B cell (primary cell): ENCODE measurements at regions not wholly inside any gene's neighbourhood (a gene's known extent, or its start where the extent isn't known, plus 50 kb on each side); places are given as distances from the start of the nearest gene placed in this dataset.

Experiments used
- ATAC-seq: fragments of 200-7000 bp; cut with Tn5 transposase; one replicate; pipeline ENCODE4 v1.10.0; 2021; ENCODE audit warnings: low read depth, mild to moderate bottlenecking, moderate number of reproducible peaks, moderate library complexity
- CTCF ChIA-PET: fragments of 350-600 bp; sonication (Branson Sonifier 250); formaldehyde crosslinking; loops from one replicate; lab custom pipeline; 2021; ENCODE audit warnings: antibody characterized with exemption, inconsistent platforms; lab: Charles Lee
- POLR2A ChIA-PET: fragments of 350-600 bp; sonication (Branson Sonifier 250); formaldehyde crosslinking; loops from one replicate; lab custom pipeline; 2021; ENCODE audit warnings: antibody characterized with exemption; lab: Charles Lee
- DNase-seq: peaks from one replicate; pipeline ENCODE4 v3.0.0; 2013
- H2AFZ ChIP-seq: 2 replicates; pipeline ENCODE4 v1.6.1; 2012; ENCODE audit warnings: mild to moderate bottlenecking, low read depth, low read length; ENCODE audit not compliant: insufficient read depth, poor library complexity, severe bottlenecking
- H3K27ac ChIP-seq, 2 donors: 1 replicate in 1 of 2; 2 replicates in 1 of 2; pipeline ENCODE4 v1.5.1; 2012 to 2013; ENCODE audit warnings: low read length in 2 of 2, mild to moderate bottlenecking in 2 of 2, moderate library complexity in 1 of 2
- H3K27me3 ChIP-seq, 4 experiments: fragments of 200-600 bp in 1 of 4; sonication (generic) in 1 of 4; replicated peaks in 1 of 4; 1 replicate in 2 of 4; 2 replicates in 2 of 4; pipeline versions ENCODE4 v1.6.1 to v1.7.0; 2013 to 2016; ENCODE audit warnings: low read length in 3 of 4, mild to moderate bottlenecking in 2 of 4, mixed read lengths in 1 of 4, moderate library complexity in 1 of 4; ENCODE audit not compliant: insufficient read depth in 4 of 4, control insufficient read depth in 3 of 4; ENCODE audit errors: control extremely low read depth in 1 of 4
- H3K36me3 ChIP-seq, 2 experiments: replicated peaks in 1 of 2; 1 replicate in 1 of 2; 2 replicates in 1 of 2; pipeline versions ENCODE4 v1.6.1 to v1.7.1; 2013; ENCODE audit warnings: low read length in 1 of 2; ENCODE audit not compliant: insufficient read depth in 2 of 2, control insufficient read depth in 1 of 2; ENCODE audit errors: control extremely low read depth in 1 of 2, extremely low read depth in 1 of 2
- H3K4me1 ChIP-seq, 2 donors: fragments of 200-600 bp in 1 of 2; sonication (generic) in 1 of 2; 1 replicate in 1 of 2; 2 replicates in 1 of 2; pipeline versions ENCODE4 v1.5.1 to v1.6.1; 2013 to 2017; ENCODE audit warnings: low read length in 2 of 2; ENCODE audit not compliant: control insufficient read depth in 2 of 2, insufficient read depth in 2 of 2
- H3K4me2 ChIP-seq: replicated peaks from 2 replicates; pipeline ENCODE3; 2012; ENCODE audit warnings: mild to moderate bottlenecking, low read depth, low read length; ENCODE audit not compliant: poor library complexity, severe bottlenecking
- H3K4me3 ChIP-seq, 5 experiments: fragments of 200-600 bp in 1 of 5; sonication (generic) in 1 of 5; 1 replicate in 3 of 5; 2 replicates in 2 of 5; pipeline versions ENCODE4 v1.5.1 to v1.7.0; 2011 to 2016; ENCODE audit warnings: low read length in 4 of 5, mild to moderate bottlenecking in 4 of 5, low read depth in 2 of 5, control low read depth in 1 of 5, moderate library complexity in 1 of 5; ENCODE audit not compliant: insufficient read depth in 1 of 5; ENCODE audit errors: control extremely low read depth in 1 of 5, extremely low read depth in 1 of 5
- H3K79me2 ChIP-seq: fragments of 200-600 bp; sonication (generic); one replicate; pipeline ENCODE4 v1.6.0; 2016; ENCODE audit warnings: low read length; ENCODE audit not compliant: control insufficient read depth, insufficient read depth
- H3K9ac ChIP-seq: fragments of 200-600 bp; sonication (generic); 2 replicates; pipeline ENCODE4 v1.6.1; 2017; ENCODE audit warnings: mild to moderate bottlenecking, low read length, moderate library complexity
- H3K9me3 ChIP-seq, 3 donors: one replicate each; pipeline versions ENCODE4 v1.6.1 to v1.7.1; 2013; ENCODE audit warnings: low read length in 2 of 3; ENCODE audit not compliant: control insufficient read depth in 2 of 3, insufficient read depth in 1 of 3; ENCODE audit errors: control extremely low read depth in 1 of 3
- H4K20me1 ChIP-seq: 2 replicates; pipeline ENCODE4 v1.6.0; 2012; ENCODE audit warnings: mild to moderate bottlenecking, low read length; ENCODE audit not compliant: insufficient read depth, control insufficient read depth, poor library complexity, severe bottlenecking
- H3K27ac Mint-ChIP-seq: one replicate; pipeline ENCODE4 v1.8.0; 2021; ENCODE audit warnings: mixed read lengths
- H3K27me3 Mint-ChIP-seq: one replicate; pipeline ENCODE4 v1.8.0; 2021; ENCODE audit warnings: mixed read lengths
- H3K4me1 Mint-ChIP-seq: one replicate; pipeline ENCODE4 v1.8.0; 2021; ENCODE audit warnings: mixed read lengths
- H3K4me3 Mint-ChIP-seq: one replicate; pipeline ENCODE4 v1.8.0; 2021; ENCODE audit warnings: mixed read lengths
- H3K9me3 Mint-ChIP-seq: one replicate; pipeline ENCODE4 v1.8.0; 2022; ENCODE audit warnings: mixed read lengths; ENCODE audit not compliant: insufficient read depth
- CTCF ChIP-seq: fragments of 200-600 bp; IDR thresholded peaks from one replicate; pipeline ENCODE4 v1.8.0; 2022; ENCODE audit warnings: antibody characterized with exemption, mild to moderate bottlenecking
- EZH2 ChIP-seq: IDR thresholded peaks from 2 replicates; pipeline ENCODE4 v1.6.1; 2012; ENCODE audit warnings: borderline replicate concordance, low read depth, mild to moderate bottlenecking, moderate library complexity, low read length; ENCODE audit not compliant: insufficient read depth, poor library complexity, severe bottlenecking
- WGBS: methylation state at CpG from one replicate; pipeline ENCODE4 v1.1.5; 2013; ENCODE audit warnings: missing lambda C conversion rate; ENCODE audit not compliant: insufficient coverage; 5-methylcytosine and 5-hydroxymethylcytosine counted together
- intact Hi-C: fragments of 100-400 bp; cut with micrococcal nuclease; formaldehyde crosslinking; loops from one replicate; pipeline ENCODE4 v1.10.0; 2022

- Histone ChIP-seq H3K4me3 (no peak overlapping the region), H3K27me3 (no peaks in the 10 kb centered on the region), H3K36me3 (no peaks in the 10 kb centered on the region), H2AFZ (no peak overlapping the region), H3K79me2 (peaks cover 7% of the 10 kb centered on the region), H3K4me1 (no peaks in the 10 kb centered on the region), H3K9ac (no peak overlapping the region), H3K27ac (no peak overlapping the region), H3K9me3 (no peaks in the 10 kb centered on the region), H4K20me1 (no peaks in the 10 kb centered on the region), H3K4me2 (no peak overlapping the region)
- TF ChIP-seq EZH2 (no peak), CTCF (no peak)
- POLR2A ChIA-PET = no interaction called here
- Mint-ChIP-seq H3K27me3 (no peaks in the 10 kb centered on the region), H3K9me3 (no peaks in the 10 kb centered on the region), H3K4me1 (no peaks in the 10 kb centered on the region), H3K4me3 (no peak overlapping the region), H3K27ac (no peak overlapping the region)
- 95% methylated on average over 4 of the region's 7 CpGs for WGBS
- DNase-seq (no peak), ATAC-seq (no peak)
- CTCF ChIA-PET = no interaction called here
- intact Hi-C loops = no loop called here
Measured at GRCh38 chr14:100396266-100396795, 73.2 kb downstream of the SLC25A47 start.

- H2AFZ ChIP-seq = no peak overlapping the region
- H3K4me3 ChIP-seq = no peak overlapping the region
- no peak overlapping the region for H3K4me2 ChIP-seq
- ChIA-PET POLR2A (no interaction called here), CTCF (no interaction called here)
- no peak for TF ChIP-seq EZH2
- no peak for TF ChIP-seq CTCF
- H3K27ac Mint-ChIP-seq = no peak overlapping the region
- WGBS = 97% methylated on average over 3 of the region's 8 CpGs
- ATAC-seq (no peak), DNase-seq (no peak)
- no peak overlapping the region for H3K9ac ChIP-seq
- no peaks in the 10 kb centered on the region for H3K27me3 ChIP-seq
- H3K4me1 Mint-ChIP-seq = no peaks in the 10 kb centered on the region
- no peaks in the 10 kb centered on the region for H3K27me3 Mint-ChIP-seq
- no peak overlapping the region for H3K4me3 Mint-ChIP-seq
- no peaks in the 10 kb centered on the region for H4K20me1 ChIP-seq
- no peak overlapping the region for H3K27ac ChIP-seq
- no peaks in the 10 kb centered on the region for H3K9me3 Mint-ChIP-seq
- peaks cover 7% of the 10 kb centered on the region for H3K79me2 ChIP-seq
- no peaks in the 10 kb centered on the region for H3K36me3 ChIP-seq
- intact Hi-C loops = no loop called here
- H3K4me1 ChIP-seq = no peaks in the 10 kb centered on the region
- H3K9me3 ChIP-seq = no peaks in the 10 kb centered on the region
Measured at GRCh38 chr14:100397005-100397404, 73.9 kb downstream of the SLC25A47 start.
